Endothelial cell of umbilical vein (primary cell): ENCODE measurements at regions not wholly inside any gene's neighbourhood (a gene's known extent, or its start where the extent isn't known, plus 50 kb on each side); places are given as distances from the start of the nearest gene placed in this dataset.

Experiments used
- CTCF ChIP-seq, 2 donors: IDR thresholded peaks; 1 replicate in 1 of 2; 2 replicates in 1 of 2; pipeline ENCODE4 v1.5.1; 2011; ENCODE audit warnings: low read length in 2 of 2, mild to moderate bottlenecking in 2 of 2, moderate library complexity in 2 of 2, control low read depth in 1 of 2, inconsistent platforms in 1 of 2, low read depth in 1 of 2; ENCODE audit not compliant: insufficient read depth in 1 of 2; ENCODE audit errors: extremely low read depth in 1 of 2
- EZH2 ChIP-seq: IDR thresholded peaks from 2 replicates; pipeline ENCODE4 v1.6.1; 2012; ENCODE audit warnings: borderline replicate concordance, low read depth, mild to moderate bottlenecking, moderate library complexity, low read length, inconsistent platforms; ENCODE audit not compliant: severe bottlenecking
- GATA2 ChIP-seq: IDR thresholded peaks from 2 replicates; pipeline ENCODE4 v1.7.0; 2011; ENCODE audit warnings: low read depth, mild to moderate bottlenecking, moderate library complexity, mixed read lengths, low read length; ENCODE audit not compliant: insufficient read length, insufficient read depth
- JUN ChIP-seq: IDR thresholded peaks from 2 replicates; pipeline ENCODE4 v1.6.1; 2011; ENCODE audit warnings: borderline replicate concordance, low read depth; ENCODE audit not compliant: insufficient read length, insufficient read depth
- MYC ChIP-seq: IDR thresholded peaks from one replicate; pipeline ENCODE4 v1.6.1; 2011; ENCODE audit warnings: mild to moderate bottlenecking, low read depth, low read length
- POLR2A ChIP-seq: IDR thresholded peaks from 2 replicates; pipeline ENCODE4 v1.6.1; 2012; ENCODE audit warnings: low read depth, mild to moderate bottlenecking, control low read depth, low read length
- POLR2AphosphoS5 ChIP-seq: IDR thresholded peaks from 2 replicates; pipeline ENCODE4 v1.6.1; 2012; ENCODE audit warnings: low read depth, mild to moderate bottlenecking, control low read depth, low read length, moderate library complexity; ENCODE audit not compliant: insufficient read depth

GRCh38 chr2:109719871-109720270 is 74.2 kb upstream of the RGPD5 start:
- TF ChIP-seq CTCF (IDR thresholded peaks at IDR 0.05; ENCODE audit: extremely low read depth in 1 of 2, insufficient read depth in 1 of 2, low read depth in 1 of 2, low read length in 2 of 2) = no peak
- TF ChIP-seq POLR2AphosphoS5 = no peak
- TF ChIP-seq EZH2 = no peak
- no peak for TF ChIP-seq POLR2A
- TF ChIP-seq GATA2 = no peak
- no peak for TF ChIP-seq MYC
- no peak for TF ChIP-seq JUN
